ENCODE measurements at regions not wholly inside any gene's neighbourhood (a gene's known extent, or its start where the extent isn't known, plus 50 kb on each side); places are given as distances from the start of the nearest gene placed in this dataset.
"Not testable (repeated sequence)": the region's sequence is repeated elsewhere in the genome, so short reads cannot be mapped to it uniquely, and the experiment has no call there.

DNA sequence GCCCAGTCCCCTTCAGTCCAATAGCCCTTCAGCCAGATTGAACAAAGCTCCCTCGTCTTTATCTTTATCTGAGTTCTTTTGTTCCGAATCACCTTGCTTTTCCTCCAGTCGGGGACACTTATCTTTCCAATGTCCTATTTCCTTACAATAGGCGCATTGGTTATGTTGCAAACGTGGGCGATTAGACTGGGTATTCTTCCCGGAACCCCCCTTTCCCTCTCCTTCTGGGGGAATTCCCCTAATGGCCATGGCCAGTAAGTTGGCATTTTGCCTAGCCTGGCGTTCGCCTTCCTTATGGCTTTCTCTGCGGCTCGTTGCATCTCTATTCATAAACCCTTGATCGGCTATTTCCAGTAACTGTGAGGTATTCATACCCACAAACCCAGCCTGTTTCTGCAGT, 82.2 kb upstream of the VEPH1 start:
- DNase-seq (ENCODE audit: insufficient read length, low spot score), result no peak
- no peak for FAIRE-seq
- TF ChIP-seq, protein P1, sequence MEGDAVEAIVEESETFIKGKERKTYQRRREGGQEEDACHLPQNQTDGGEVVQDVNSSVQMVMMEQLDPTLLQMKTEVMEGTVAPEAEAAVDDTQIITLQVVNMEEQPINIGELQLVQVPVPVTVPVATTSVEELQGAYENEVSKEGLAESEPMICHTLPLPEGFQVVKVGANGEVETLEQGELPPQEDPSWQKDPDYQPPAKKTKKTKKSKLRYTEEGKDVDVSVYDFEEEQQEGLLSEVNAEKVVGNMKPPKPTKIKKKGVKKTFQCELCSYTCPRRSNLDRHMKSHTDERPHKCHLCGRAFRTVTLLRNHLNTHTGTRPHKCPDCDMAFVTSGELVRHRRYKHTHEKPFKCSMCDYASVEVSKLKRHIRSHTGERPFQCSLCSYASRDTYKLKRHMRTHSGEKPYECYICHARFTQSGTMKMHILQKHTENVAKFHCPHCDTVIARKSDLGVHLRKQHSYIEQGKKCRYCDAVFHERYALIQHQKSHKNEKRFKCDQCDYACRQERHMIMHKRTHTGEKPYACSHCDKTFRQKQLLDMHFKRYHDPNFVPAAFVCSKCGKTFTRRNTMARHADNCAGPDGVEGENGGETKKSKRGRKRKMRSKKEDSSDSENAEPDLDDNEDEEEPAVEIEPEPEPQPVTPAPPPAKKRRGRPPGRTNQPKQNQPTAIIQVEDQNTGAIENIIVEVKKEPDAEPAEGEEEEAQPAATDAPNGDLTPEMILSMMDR (IDR thresholded peaks at IDR 0.05; ENCODE audit: insufficient read depth, missing control alignments), result no peak

DNA sequence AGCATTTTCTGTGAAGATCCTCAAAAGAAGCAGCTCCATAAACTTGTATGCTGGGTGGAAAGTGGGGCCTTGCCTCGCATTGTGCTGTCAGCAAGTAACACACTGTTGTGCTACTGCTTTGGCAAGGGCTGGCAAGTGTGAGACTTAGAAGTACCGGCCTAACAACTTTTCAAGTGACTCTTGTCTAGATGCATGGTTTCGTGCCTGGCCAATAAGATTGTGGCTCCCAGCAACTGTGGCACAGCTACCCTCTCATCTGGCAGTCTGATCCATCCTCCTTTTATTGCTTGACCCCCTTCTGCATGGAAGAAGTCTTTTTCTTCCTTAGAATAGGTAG, 79.4 kb upstream of the VEPH1 start:
- DNase-seq (ENCODE audit: insufficient read length, low spot score) (no peak), FAIRE-seq (no peak)
- TF ChIP-seq, protein P1 (IDR thresholded peaks at IDR 0.05; ENCODE audit: insufficient read depth, missing control alignments), result no peak

DNA sequence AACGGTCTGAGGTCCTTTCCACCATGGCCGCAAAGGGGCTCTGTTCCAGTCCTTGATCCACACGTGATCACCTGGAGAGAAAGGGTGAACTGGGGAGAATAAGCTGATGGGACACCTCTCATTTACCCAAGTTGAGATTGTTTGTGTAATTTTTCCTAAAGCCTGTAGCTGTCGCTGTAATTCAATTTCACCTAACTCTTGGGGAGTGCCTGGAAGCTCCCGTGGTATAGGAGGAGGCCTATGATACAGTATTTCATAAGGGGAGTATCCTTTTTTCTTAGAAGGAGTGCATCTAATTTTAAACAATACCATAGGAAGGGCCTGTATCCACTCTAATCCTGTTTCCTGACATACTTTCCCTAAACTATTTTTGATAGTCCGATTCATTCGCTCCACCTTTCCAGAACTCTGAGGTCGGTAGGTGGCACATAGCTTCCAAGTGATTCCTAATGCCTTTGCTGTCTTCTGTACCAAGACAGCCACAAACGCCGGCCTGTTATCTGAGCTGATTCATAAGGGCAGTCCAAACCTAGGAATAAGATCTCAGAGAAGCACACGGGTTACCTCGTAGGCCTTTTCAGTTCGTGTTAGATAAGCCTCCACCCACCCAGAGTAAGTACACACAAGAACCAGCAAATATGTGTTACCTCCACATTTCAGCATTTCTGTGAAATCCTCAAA, 78.9 kb upstream of the VEPH1 start:
- not testable (repeated sequence) for FAIRE-seq; DNase-seq (ENCODE audit: insufficient read length, low spot score)
- TF ChIP-seq, protein P1 (IDR thresholded peaks at IDR 0.05; ENCODE audit: insufficient read depth, missing control alignments), result peak; percentile 29

DNA sequence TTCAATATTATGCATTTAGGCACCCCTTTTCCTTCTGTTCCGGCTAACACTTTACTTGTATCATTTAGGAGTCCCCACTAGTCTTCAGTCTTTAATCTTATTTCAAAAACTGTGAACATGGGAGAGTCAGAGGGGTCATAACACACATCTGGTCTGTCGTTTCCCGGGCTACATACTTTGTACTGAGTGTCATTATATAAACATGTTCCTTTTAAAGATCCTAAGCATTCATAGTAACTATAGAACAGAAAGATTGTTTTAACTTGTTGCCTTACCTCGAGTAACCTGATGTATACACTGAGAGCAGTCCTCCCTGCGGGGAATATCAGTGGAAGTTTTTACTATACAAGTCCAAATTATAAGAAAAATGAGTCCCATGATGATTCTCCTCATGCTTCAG, 78.2 kb upstream of the VEPH1 start:
- TF ChIP-seq, protein P1 (IDR thresholded peaks at IDR 0.05; ENCODE audit: insufficient read depth, missing control alignments), result no peak
- FAIRE-seq (no peak), DNase-seq (ENCODE audit: insufficient read length, low spot score) (no peak)

DNA sequence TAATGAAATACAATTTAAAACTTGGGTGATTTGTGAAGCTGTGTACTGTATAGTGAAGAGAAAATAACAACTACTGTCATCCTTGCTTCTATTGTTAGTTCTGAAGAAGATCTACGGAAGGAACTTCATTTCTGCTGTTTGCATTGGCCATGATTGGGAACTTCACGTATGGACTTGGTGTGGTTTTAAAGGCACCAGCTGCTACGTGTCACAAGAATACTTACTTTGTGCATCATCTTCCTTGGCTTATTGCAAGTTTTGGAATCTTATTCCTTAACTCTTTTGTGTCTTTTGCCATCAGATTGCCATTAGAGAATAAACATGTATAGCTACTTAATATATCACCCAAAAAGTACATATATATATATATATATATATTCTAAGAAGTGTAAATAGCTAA, 75.0 kb upstream of the VEPH1 start:
- FAIRE-seq (no peak), DNase-seq (ENCODE audit: insufficient read length, low spot score) (no peak)
- TF ChIP-seq, protein P1 (IDR thresholded peaks at IDR 0.05; ENCODE audit: insufficient read depth, missing control alignments), result no peak

DNA sequence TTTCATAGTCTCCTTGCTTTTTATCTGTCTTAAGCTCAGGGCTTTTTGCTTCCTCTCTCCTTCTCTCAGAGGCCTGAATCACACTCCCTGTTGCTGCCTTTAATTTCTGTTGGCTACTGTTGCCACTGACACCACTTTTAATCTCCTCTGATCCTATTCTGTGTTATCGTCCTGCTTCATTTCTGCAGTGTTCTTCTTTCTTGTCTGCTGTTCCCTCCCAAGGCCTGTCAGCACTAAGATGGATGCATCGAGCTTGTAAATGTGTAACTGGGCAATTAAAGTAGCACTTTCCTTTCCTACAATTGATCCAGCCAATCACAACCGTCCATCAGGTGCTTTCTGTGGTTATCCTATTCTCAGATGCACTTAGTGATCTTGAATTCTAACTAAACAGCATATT, 71.3 kb upstream of the VEPH1 start:
- TF ChIP-seq, protein P1 (IDR thresholded peaks at IDR 0.05; ENCODE audit: insufficient read depth, missing control alignments), result no peak
- no peak for FAIRE-seq
- no peak for DNase-seq (ENCODE audit: insufficient read length, low spot score)

DNA sequence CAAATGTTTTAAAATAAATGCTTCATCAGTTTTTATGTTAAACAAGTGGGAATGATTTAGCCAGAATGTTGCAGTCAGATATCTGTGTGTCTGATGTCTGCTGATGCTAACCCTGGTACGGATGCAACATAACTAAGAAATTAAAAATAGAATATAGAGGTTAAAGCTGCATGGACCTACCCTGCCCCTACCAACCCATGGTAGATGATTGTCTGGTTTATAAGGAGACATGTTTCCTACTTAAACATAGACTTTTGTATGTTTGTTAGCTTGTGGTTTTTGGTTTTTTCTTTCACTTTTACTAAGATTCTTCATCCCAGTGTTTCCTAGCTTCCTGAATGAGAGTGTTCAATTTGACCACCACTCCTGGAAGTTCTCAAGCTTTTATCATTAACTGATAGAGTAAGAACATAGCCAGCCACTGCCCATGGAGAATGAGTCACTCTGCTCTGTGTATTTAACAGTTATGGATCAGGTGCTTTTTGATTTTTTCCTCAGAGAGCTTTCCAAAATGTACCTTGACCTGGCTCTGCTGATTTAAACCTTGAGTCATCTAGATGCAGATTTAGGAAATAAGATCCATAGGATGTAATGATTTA, 70.7 kb upstream of the VEPH1 start:
- no peak for FAIRE-seq
- DNase-seq (ENCODE audit: insufficient read length, low spot score), result no peak
- TF ChIP-seq, protein P1 (IDR thresholded peaks at IDR 0.05; ENCODE audit: insufficient read depth, missing control alignments), result no peak
